Activated naive CD8-positive, alpha-beta T cell treated with anti-CD3 and anti-CD28 coated beads for 36 hours (primary cell): ENCODE measurements at regions not wholly inside any gene's neighbourhood (a gene's known extent, or its start where the extent isn't known, plus 50 kb on each side); places are given as distances from the start of the nearest gene placed in this dataset.

Experiments used
- DNase-seq: peaks from one replicate; pipeline ENCODE4 v3.0.0; 2021
- H3K27ac Mint-ChIP-seq: one replicate; pipeline ENCODE4 v1.8.0; 2022; ENCODE audit warnings: mild to moderate bottlenecking, moderate library complexity, mixed read lengths
- H3K27me3 Mint-ChIP-seq: one replicate; pipeline ENCODE4 v1.8.0; 2022; ENCODE audit warnings: mild to moderate bottlenecking, mixed read lengths
- H3K36me3 Mint-ChIP-seq: one replicate; pipeline ENCODE4 v1.8.0; 2021; ENCODE audit warnings: mild to moderate bottlenecking, mixed read lengths
- H3K4me1 Mint-ChIP-seq: one replicate; pipeline ENCODE4 v1.8.0; 2021; ENCODE audit warnings: mixed read lengths
- H3K4me3 Mint-ChIP-seq: one replicate; pipeline ENCODE4 v1.8.0; 2022; ENCODE audit warnings: mild to moderate bottlenecking, moderate library complexity, mixed read lengths
- H3K9me3 Mint-ChIP-seq: one replicate; pipeline ENCODE4 v1.8.0; 2022; ENCODE audit warnings: mixed read lengths

DNA sequence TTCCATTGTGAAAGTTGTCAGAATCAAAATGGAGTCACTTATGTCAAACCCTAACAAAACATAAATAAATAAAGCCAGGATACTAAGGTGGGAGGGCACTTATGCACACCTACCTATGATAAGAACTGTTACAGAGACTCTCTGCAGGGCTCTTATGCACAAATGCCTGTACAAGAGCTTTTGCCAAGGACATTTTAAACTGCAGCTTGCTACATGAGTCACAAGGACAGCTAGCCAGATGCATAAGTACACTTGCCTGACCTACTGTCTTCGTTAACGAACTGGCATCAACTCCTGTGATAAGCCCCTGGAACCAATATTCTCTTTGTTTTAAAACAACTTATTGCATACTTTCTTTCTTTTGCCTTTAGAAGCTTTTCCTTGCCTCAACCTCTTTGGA is 152.9 kb upstream of the SPEF2 start:
- no peaks in the 10 kb centered on the region for H3K9me3 Mint-ChIP-seq
- H3K4me3 Mint-ChIP-seq, result no peak overlapping the region
- H3K27me3 Mint-ChIP-seq, result no peaks in the 10 kb centered on the region
- H3K27ac Mint-ChIP-seq, result no peak overlapping the region
- no peaks in the 10 kb centered on the region for H3K4me1 Mint-ChIP-seq
- no peak for DNase-seq
- no peaks in the 10 kb centered on the region for H3K36me3 Mint-ChIP-seq

- Mint-ChIP-seq H3K27me3 (peaks cover 7% of the 10 kb centered on the region), H3K4me1 (no peaks in the 10 kb centered on the region), H3K9me3 (peaks cover 6% of the 10 kb centered on the region), H3K27ac (no peak overlapping the region), H3K4me3 (no peak overlapping the region), H3K36me3 (no peaks in the 10 kb centered on the region)
- no peak for DNase-seq
Observed at GRCh38 chr5:35461530-35461929, 156.1 kb upstream of the SPEF2 start.

GRCh38 chr5:35458824-35459207 is 158.8 kb upstream of the SPEF2 start:
- peaks cover 1% of the 10 kb centered on the region for H3K36me3 Mint-ChIP-seq
- no peaks in the 10 kb centered on the region for H3K4me1 Mint-ChIP-seq
- no peak overlapping the region for H3K27ac Mint-ChIP-seq

GRCh38 chr5:35457912-35458823 is 159.5 kb upstream of the SPEF2 start:
- H3K4me1 Mint-ChIP-seq, result no peaks in the 10 kb centered on the region
- peaks cover 8% of the 10 kb centered on the region for H3K9me3 Mint-ChIP-seq
- H3K27me3 Mint-ChIP-seq, result peaks cover 7% of the 10 kb centered on the region

More at GRCh38 chr5:35458824-35459207, 158.8 kb upstream of the SPEF2 start:
- Mint-ChIP-seq H3K9me3 (peaks cover 8% of the 10 kb centered on the region), H3K4me3 (no peak overlapping the region), H3K27me3 (peaks cover 7% of the 10 kb centered on the region)
- no peak for DNase-seq

DNA sequence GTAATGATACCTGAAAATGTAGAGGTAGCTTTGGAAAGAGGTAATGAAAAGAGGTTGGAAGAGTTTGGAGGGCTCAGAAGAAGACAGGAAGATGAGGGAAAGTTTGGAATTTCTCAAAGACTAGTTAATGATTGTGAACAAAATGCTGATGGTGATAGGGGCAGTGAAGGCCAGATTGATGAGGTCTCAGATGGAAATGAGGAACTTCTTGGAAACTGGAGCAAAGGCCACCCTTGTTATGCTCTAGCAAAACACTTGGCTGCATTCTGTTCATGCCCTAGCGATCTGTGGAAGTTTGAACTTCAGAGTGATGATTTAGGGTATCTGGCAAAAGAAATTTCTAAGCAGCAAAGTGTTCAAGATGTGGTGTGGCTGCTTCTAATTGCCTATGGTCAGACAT is 161.2 kb upstream of the SPEF2 start:
- no peak for DNase-seq
- Mint-ChIP-seq H3K36me3 (peaks cover 1% of the 10 kb centered on the region), H3K9me3 (peaks cover 8% of the 10 kb centered on the region), H3K27ac (no peak overlapping the region), H3K4me3 (no peak overlapping the region), H3K27me3 (peaks cover 7% of the 10 kb centered on the region), H3K4me1 (no peaks in the 10 kb centered on the region)

More at GRCh38 chr5:35457912-35458823, 159.5 kb upstream of the SPEF2 start:
- Mint-ChIP-seq H3K4me3 (no peak overlapping the region), H3K27ac (no peak overlapping the region), H3K36me3 (peaks cover 1% of the 10 kb centered on the region)
- DNase-seq, result no peak

DNA sequence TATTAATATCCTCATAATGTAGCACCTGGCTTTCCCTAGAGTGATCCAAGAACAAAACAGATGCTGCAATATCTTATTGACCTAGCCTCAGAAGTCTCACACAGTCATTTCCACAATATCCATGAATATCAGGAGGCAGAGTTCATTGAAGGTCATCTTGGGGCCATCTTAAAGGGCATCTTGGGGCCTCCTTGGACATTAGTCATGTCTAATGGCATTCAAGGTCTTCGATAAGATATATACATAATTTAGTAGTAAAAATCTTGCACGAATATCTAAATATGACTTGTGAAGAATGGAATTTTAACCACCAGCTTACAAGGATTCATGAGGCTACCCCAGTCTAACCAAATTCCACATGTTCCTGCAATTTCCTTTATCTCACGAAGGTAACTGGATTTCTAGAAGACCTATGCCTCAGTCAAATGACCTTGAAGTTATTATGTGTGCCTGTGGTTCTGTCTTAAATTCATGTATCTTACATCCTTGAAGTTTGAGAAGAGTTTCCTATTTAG is 163.6 kb upstream of the SPEF2 start:
- Mint-ChIP-seq H3K4me1 (no peaks in the 10 kb centered on the region), H3K27me3 (peaks cover 7% of the 10 kb centered on the region), H3K36me3 (peaks cover 1% of the 10 kb centered on the region), H3K27ac (no peak overlapping the region), H3K9me3 (peaks cover 14% of the 10 kb centered on the region), H3K4me3 (no peak overlapping the region)
- DNase-seq, result no peak

GRCh38 chr5:35443803-35444595 is 173.7 kb upstream of the SPEF2 start:
- H3K4me1 Mint-ChIP-seq, result no peaks in the 10 kb centered on the region
- no peak overlapping the region for H3K27ac Mint-ChIP-seq
- peaks cover 4% of the 10 kb centered on the region for H3K9me3 Mint-ChIP-seq
- peaks cover 28% of the 10 kb centered on the region for H3K27me3 Mint-ChIP-seq
- H3K36me3 Mint-ChIP-seq, result no peaks in the 10 kb centered on the region
- DNase-seq, result no peak
- no peak overlapping the region for H3K4me3 Mint-ChIP-seq

- Mint-ChIP-seq H3K36me3 (no peaks in the 10 kb centered on the region), H3K4me3 (no peak overlapping the region), H3K27me3 (peaks cover 37% of the 10 kb centered on the region), H3K27ac (no peak overlapping the region), H3K9me3 (peaks cover 2% of the 10 kb centered on the region), H3K4me1 (no peaks in the 10 kb centered on the region)
- DNase-seq, result no peak
Observed at GRCh38 chr5:35442885-35443639, 174.6 kb upstream of the SPEF2 start.

GRCh38 chr5:35440409-35440808 is 177.3 kb upstream of the SPEF2 start:
- H3K36me3 Mint-ChIP-seq, result no peaks in the 10 kb centered on the region
- H3K9me3 Mint-ChIP-seq, result peaks cover 2% of the 10 kb centered on the region
- H3K4me3 Mint-ChIP-seq, result no peak overlapping the region
- H3K27ac Mint-ChIP-seq, result no peak overlapping the region
- H3K4me1 Mint-ChIP-seq, result no peaks in the 10 kb centered on the region
- peaks cover 50% of the 10 kb centered on the region for H3K27me3 Mint-ChIP-seq
- no peak for DNase-seq

DNA sequence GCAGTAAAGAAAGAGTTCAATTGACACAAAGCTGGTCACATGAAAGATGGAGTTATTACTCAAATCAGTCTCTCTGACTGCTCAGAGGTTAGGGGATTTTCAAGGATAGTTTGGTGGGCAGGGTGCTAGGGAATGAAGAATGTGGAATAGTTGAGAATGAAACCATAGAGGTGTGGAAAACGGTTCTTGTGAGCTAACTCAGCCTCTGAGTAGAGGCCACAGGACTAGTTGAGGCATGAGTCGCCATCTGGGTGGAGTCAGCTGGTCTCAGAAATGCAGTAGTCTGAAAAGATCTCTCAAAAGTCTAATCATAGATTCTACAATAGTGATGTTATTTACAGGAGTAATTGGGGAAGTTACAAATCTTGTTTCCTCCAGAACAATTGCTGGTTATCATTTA is 178.9 kb upstream of the SPEF2 start:
- no peak for DNase-seq
- Mint-ChIP-seq H3K4me1 (no peaks in the 10 kb centered on the region), H3K27me3 (peaks cover 56% of the 10 kb centered on the region), H3K36me3 (no peaks in the 10 kb centered on the region), H3K9me3 (peaks cover 2% of the 10 kb centered on the region), H3K27ac (no peak overlapping the region), H3K4me3 (no peak overlapping the region)

DNA sequence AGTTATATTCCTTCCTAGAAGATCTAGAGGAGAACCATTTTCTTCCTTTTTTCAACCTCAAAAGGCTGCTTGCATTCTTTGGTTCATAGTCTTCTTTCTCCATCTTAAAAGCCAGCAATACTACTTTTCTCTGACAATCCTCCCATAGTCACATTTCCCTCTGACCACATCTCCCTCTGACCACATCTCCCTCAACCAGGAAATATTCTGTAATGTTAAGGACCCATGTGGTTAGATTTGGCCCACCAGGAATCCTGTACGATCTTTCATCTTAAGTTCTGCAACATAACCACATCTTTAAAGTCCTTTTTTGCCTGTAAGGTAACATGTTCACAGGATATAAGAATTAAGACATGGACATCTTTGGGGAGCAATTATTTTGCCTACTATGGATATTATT is 179.4 kb upstream of the SPEF2 start:
- DNase-seq, result no peak
- Mint-ChIP-seq H3K4me3 (no peak overlapping the region), H3K9me3 (peaks cover 2% of the 10 kb centered on the region), H3K4me1 (no peaks in the 10 kb centered on the region), H3K27me3 (peaks cover 56% of the 10 kb centered on the region), H3K36me3 (no peaks in the 10 kb centered on the region), H3K27ac (no peak overlapping the region)

GRCh38 chr5:35436400-35437057 is 181.1 kb upstream of the SPEF2 start:
- peaks cover 63% of the 10 kb centered on the region for H3K27me3 Mint-ChIP-seq
- H3K36me3 Mint-ChIP-seq, result no peaks in the 10 kb centered on the region
- no peaks in the 10 kb centered on the region for H3K4me1 Mint-ChIP-seq
- DNase-seq, result no peak
- no peak overlapping the region for H3K4me3 Mint-ChIP-seq
- H3K9me3 Mint-ChIP-seq, result peaks cover 2% of the 10 kb centered on the region
- no peak overlapping the region for H3K27ac Mint-ChIP-seq

- H3K4me1 Mint-ChIP-seq, result no peaks in the 10 kb centered on the region
- no peak for DNase-seq
- H3K4me3 Mint-ChIP-seq, result no peak overlapping the region
- peaks cover 27% of the 10 kb centered on the region for H3K27me3 Mint-ChIP-seq
- H3K9me3 Mint-ChIP-seq, result no peaks in the 10 kb centered on the region
- no peak overlapping the region for H3K27ac Mint-ChIP-seq
- no peaks in the 10 kb centered on the region for H3K36me3 Mint-ChIP-seq
Observed at GRCh38 chr5:35430381-35431162, 187.1 kb upstream of the SPEF2 start.

GRCh38 chr5:35420200-35420599 is 189.9 kb upstream of the PRLR start:
- no peaks in the 10 kb centered on the region for H3K9me3 Mint-ChIP-seq
- H3K4me3 Mint-ChIP-seq, result no peak overlapping the region
- H3K27me3 Mint-ChIP-seq, result peaks cover 25% of the 10 kb centered on the region
- H3K27ac Mint-ChIP-seq, result no peak overlapping the region
- H3K36me3 Mint-ChIP-seq, result no peaks in the 10 kb centered on the region
- H3K4me1 Mint-ChIP-seq, result no peaks in the 10 kb centered on the region
- no peak for DNase-seq
